IMR-90 (cell line): ENCODE measurements at regions not wholly inside any gene's neighbourhood (a gene's known extent, or its start where the extent isn't known, plus 50 kb on each side); places are given as distances from the start of the nearest gene placed in this dataset.

Experiments used
- ATAC-seq: fragments of 200-7000 bp; cut with Tn5 transposase; 2 replicates; pipeline ENCODE4 v1.9.1; 2020; ENCODE audit warnings: low read depth, mild to moderate bottlenecking, moderate library complexity
- BruUV-seq: library from RNA; stranded (reverse); fragments of 400-500 nt; replicated peaks from 2 replicates; lab custom pipeline; 2021; lab: Mats Ljungman, UMichigan
- CTCF ChIA-PET: fragments of 300-600 bp; formaldehyde crosslinking; extraction: SDS; loops from one replicate; lab custom pipeline; 2021; ENCODE audit warnings: antibody characterized with exemption; lab: Yijun Ruan, JAX
- POLR2A ChIA-PET: fragments of 300-600 bp; sonication (Branson Sonifier 250); formaldehyde crosslinking; loops from one replicate; lab custom pipeline; 2022; ENCODE audit warnings: antibody characterized with exemption; ENCODE audit not compliant: unreplicated experiment; lab: Charles Lee
- DNase-seq: peaks from one replicate; pipeline ENCODE4 v3.0.0; 2013
- H2AFZ ChIP-seq: replicated peaks from 2 replicates; pipeline ENCODE3; 2013; ENCODE audit warnings: low read length, mild to moderate bottlenecking; ENCODE audit not compliant: poor library complexity
- H2AK5ac ChIP-seq: 2 replicates; pipeline ENCODE4 v1.6.1; 2013; ENCODE audit warnings: low read depth, low read length, inconsistent platforms
- H2AK9ac ChIP-seq: replicated peaks from 2 replicates; pipeline ENCODE3; 2013; ENCODE audit warnings: mild to moderate bottlenecking, low read depth, low read length, moderate library complexity; ENCODE audit not compliant: poor library complexity
- H2BK120ac ChIP-seq: 2 replicates; pipeline ENCODE4 v1.6.1; 2013; ENCODE audit warnings: low read depth, low read length, inconsistent platforms
- H2BK15ac ChIP-seq: 3 replicates; pipeline ENCODE4 v1.6.1; 2013; ENCODE audit warnings: low read depth, low read length, inconsistent platforms
- H2BK20ac ChIP-seq: 2 replicates; pipeline ENCODE4 v1.6.1; 2013; ENCODE audit warnings: low read depth, mild to moderate bottlenecking, inconsistent platforms, low read length, moderate library complexity
- H2BK5ac ChIP-seq: 2 replicates; pipeline ENCODE4 v1.6.1; 2013; ENCODE audit warnings: mild to moderate bottlenecking, low read depth, low read length, inconsistent platforms; ENCODE audit not compliant: poor library complexity, severe bottlenecking
- H3K14ac ChIP-seq: replicated peaks from 2 replicates; pipeline ENCODE4 v1.6.1; 2013; ENCODE audit warnings: low read depth, low read length, inconsistent platforms
- H3K18ac ChIP-seq: 2 replicates; pipeline ENCODE4 v1.6.1; 2013; ENCODE audit warnings: low read depth, low read length, control low read depth
- H3K23ac ChIP-seq: 2 replicates; pipeline ENCODE4 v1.6.1; 2013; ENCODE audit warnings: low read depth, low read length, inconsistent platforms
- H3K27ac ChIP-seq: 2 replicates; pipeline ENCODE4 v1.5.1; 2013; ENCODE audit warnings: mild to moderate bottlenecking, control low read depth, low read length; ENCODE audit not compliant: insufficient read depth
- H3K27me3 ChIP-seq: 2 replicates; pipeline ENCODE4 v1.6.1; 2013; ENCODE audit warnings: low read length; ENCODE audit not compliant: control insufficient read depth, insufficient read depth
- H3K36me3 ChIP-seq: 2 replicates; pipeline ENCODE4 v1.6.1; 2013; ENCODE audit warnings: low read length, mixed read lengths; ENCODE audit not compliant: control insufficient read depth, insufficient read depth
- H3K4ac ChIP-seq: 2 replicates; pipeline ENCODE4 v1.6.1; 2013; ENCODE audit warnings: low read depth, low read length, inconsistent platforms
- H3K4me1 ChIP-seq: 2 replicates; pipeline ENCODE4 v1.6.1; 2013; ENCODE audit warnings: low read length, mixed read lengths; ENCODE audit not compliant: control insufficient read depth, insufficient read depth
- H3K4me2 ChIP-seq: 2 replicates; pipeline ENCODE4 v1.6.1; 2013; ENCODE audit warnings: low read depth, mild to moderate bottlenecking, control low read depth, low read length, moderate library complexity
- H3K4me3 ChIP-seq: 2 replicates; pipeline ENCODE4 v1.5.1; 2013; ENCODE audit warnings: low read depth, mild to moderate bottlenecking, control low read depth, low read length, moderate library complexity; ENCODE audit not compliant: insufficient read depth
- H3K56ac ChIP-seq: 2 replicates; pipeline ENCODE4 v1.6.1; 2013; ENCODE audit warnings: low read length, inconsistent platforms; ENCODE audit not compliant: insufficient read depth; ENCODE audit errors: extremely low read depth
- H3K79me1 ChIP-seq, 2 experiments: 2 replicates each; pipeline ENCODE4 v1.6.1; 2013; ENCODE audit warnings: low read length in 2 of 2, inconsistent platforms in 1 of 2, low read depth in 1 of 2
- H3K9ac ChIP-seq: 2 replicates; pipeline ENCODE4 v1.6.1; 2013; ENCODE audit warnings: low read depth, low read length, control low read depth
- H3K9me1 ChIP-seq: 2 replicates; pipeline ENCODE4 v1.6.1; 2013; ENCODE audit warnings: low read length, inconsistent platforms; ENCODE audit not compliant: insufficient read depth
- H3K9me3 ChIP-seq: 2 replicates; pipeline ENCODE4 v1.6.1; 2013; ENCODE audit warnings: low read length; ENCODE audit not compliant: control insufficient read depth, insufficient read depth
- H4K20me1 ChIP-seq: 2 replicates; pipeline ENCODE4 v1.6.1; 2013; ENCODE audit warnings: low read length, inconsistent platforms; ENCODE audit not compliant: insufficient read depth
- H4K5ac ChIP-seq: 2 replicates; pipeline ENCODE4 v1.6.1; 2013; ENCODE audit warnings: mild to moderate bottlenecking, low read depth, low read length, control low read depth
- H4K8ac ChIP-seq, 2 experiments: 2 replicates each; pipeline ENCODE4 v1.6.1; 2013; ENCODE audit warnings: low read depth in 2 of 2, low read length in 2 of 2, control low read depth in 1 of 2, inconsistent platforms in 1 of 2
- H4K91ac ChIP-seq: 2 replicates; pipeline ENCODE4 v1.6.1; 2013; ENCODE audit warnings: low read depth, low read length, inconsistent platforms; ENCODE audit not compliant: insufficient read depth
- BHLHE40 ChIP-seq: fragments of 150-350 bp; IDR thresholded peaks from 2 replicates; pipeline ENCODE4 v1.6.1; 2016; ENCODE audit warnings: mild to moderate bottlenecking, low read depth, low read length
- CEBPB ChIP-seq: IDR thresholded peaks from 2 replicates; pipeline ENCODE4 v1.6.1; 2012; ENCODE audit warnings: low read depth, low read length, improper control_type of control experiment
- CHD1 ChIP-seq: IDR thresholded peaks from 2 replicates; pipeline ENCODE4 v1.6.1; 2012; ENCODE audit warnings: low read depth, low read length, improper control_type of control experiment
- FOS ChIP-seq: fragments of 150-350 bp; IDR thresholded peaks from 2 replicates; pipeline ENCODE4 v1.6.1; 2016; ENCODE audit warnings: low read depth, low read length
- MAFK ChIP-seq: IDR thresholded peaks from 2 replicates; pipeline ENCODE4 v1.6.1; 2012; ENCODE audit warnings: low read depth, low read length, improper control_type of control experiment
- MAZ ChIP-seq: IDR thresholded peaks from 2 replicates; pipeline ENCODE4 v1.6.1; 2012; ENCODE audit warnings: low read depth, mild to moderate bottlenecking, low read length, improper control_type of control experiment, moderate library complexity, borderline replicate concordance
- MXI1 ChIP-seq: IDR thresholded peaks from 2 replicates; pipeline ENCODE4 v1.6.1; 2012; ENCODE audit warnings: low read depth, mild to moderate bottlenecking, low read length, moderate library complexity, borderline replicate concordance
- NFE2L2 ChIP-seq: fragments of 150-350 bp; IDR thresholded peaks from 2 replicates; pipeline ENCODE4 v1.6.1; 2016; ENCODE audit warnings: low read depth, mild to moderate bottlenecking, low read length
- POLR2A ChIP-seq: IDR thresholded peaks from 2 replicates; pipeline ENCODE4 v1.6.1; 2012; ENCODE audit warnings: mild to moderate bottlenecking, low read depth, low read length
- RCOR1 ChIP-seq: IDR thresholded peaks from 2 replicates; pipeline ENCODE4 v1.6.1; 2012; ENCODE audit warnings: mild to moderate bottlenecking, low read length, improper control_type of control experiment; ENCODE audit not compliant: insufficient replicate concordance
- RFX5 ChIP-seq: IDR thresholded peaks from 2 replicates; pipeline ENCODE4 v1.8.0; 2012; ENCODE audit warnings: low read depth, mild to moderate bottlenecking, low read length, moderate library complexity
- SMC3 ChIP-seq: fragments of 150-350 bp; IDR thresholded peaks from 2 replicates; pipeline ENCODE4 v1.6.1; 2016; ENCODE audit warnings: low read depth, mild to moderate bottlenecking, antibody characterized with exemption, low read length, moderate library complexity
- WGBS, 2 experiments: methylation state at CpG; one replicate each; pipeline versions ENCODE4 v1.1.5 to v1.1.7; 2013; ENCODE audit warnings: missing lambda C conversion rate in 2 of 2; ENCODE audit not compliant: insufficient read length in 1 of 2; ENCODE audit errors: extremely low coverage in 2 of 2; 5-methylcytosine and 5-hydroxymethylcytosine counted together
- dilution Hi-C: fragments of 300-500 bp; cut with HindIII; formaldehyde crosslinking; loops from one replicate; pipeline ENCODE4 v1.14.3; 2018; ENCODE audit warnings: low sequenced_read_pairs; ENCODE audit not compliant: unreplicated experiment
- in situ Hi-C: fragments of 300-500 bp; cut with MboI; formaldehyde crosslinking; loops from 3 replicates; pipeline ENCODE4 v1.14.3; 2019; ENCODE audit warnings: low sequenced_read_pairs, inconsistent platforms, mixed read lengths
- intact Hi-C: fragments of 100-400 bp; cut with micrococcal nuclease; formaldehyde crosslinking; loops from 2 replicates; pipeline ENCODE4 v1.10.0; 2022
- TF ChIP-seq, protein P1 (sequence below): fragments of 150-350 bp; IDR thresholded peaks from 2 replicates; pipeline ENCODE4 v1.6.1; 2016; ENCODE audit warnings: low read depth, mild to moderate bottlenecking, low read length, moderate library complexity, borderline replicate concordance
- TF ChIP-seq, protein P2 (sequence below): conservative IDR thresholded peaks from 2 replicates; pipeline ENCODE4 v1.5.1; 2012; ENCODE audit warnings: mild to moderate bottlenecking, low read depth, low read length, improper control_type of control experiment
- TF ChIP-seq, protein P3 (sequence below): fragments of 150-350 bp; IDR thresholded peaks from 2 replicates; pipeline ENCODE4 v1.6.1; 2017; ENCODE audit warnings: mild to moderate bottlenecking, antibody characterized with exemption, low read length, low read depth

DNA sequence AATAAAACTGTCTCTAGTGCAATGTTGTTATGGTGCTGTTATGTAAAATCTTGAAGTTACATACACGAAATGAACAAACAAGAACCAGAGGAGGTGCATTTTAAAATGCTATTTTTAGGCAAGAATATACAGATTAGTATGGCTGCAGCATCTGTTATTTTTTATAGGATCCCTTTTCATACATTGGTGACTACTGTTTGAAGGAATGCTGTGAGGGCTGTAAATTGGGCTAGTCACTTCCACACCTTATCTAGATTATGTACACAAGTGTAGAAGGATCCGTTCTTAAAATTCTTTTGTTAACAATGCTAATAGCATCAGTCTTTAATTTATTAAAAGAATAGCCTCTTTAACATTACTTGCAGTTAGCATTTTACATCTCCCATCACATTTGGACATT, 284.3 kb upstream of the MDGA2 start:
- no peak overlapping the region for H2AFZ ChIP-seq
- TF ChIP-seq, protein P1, sequence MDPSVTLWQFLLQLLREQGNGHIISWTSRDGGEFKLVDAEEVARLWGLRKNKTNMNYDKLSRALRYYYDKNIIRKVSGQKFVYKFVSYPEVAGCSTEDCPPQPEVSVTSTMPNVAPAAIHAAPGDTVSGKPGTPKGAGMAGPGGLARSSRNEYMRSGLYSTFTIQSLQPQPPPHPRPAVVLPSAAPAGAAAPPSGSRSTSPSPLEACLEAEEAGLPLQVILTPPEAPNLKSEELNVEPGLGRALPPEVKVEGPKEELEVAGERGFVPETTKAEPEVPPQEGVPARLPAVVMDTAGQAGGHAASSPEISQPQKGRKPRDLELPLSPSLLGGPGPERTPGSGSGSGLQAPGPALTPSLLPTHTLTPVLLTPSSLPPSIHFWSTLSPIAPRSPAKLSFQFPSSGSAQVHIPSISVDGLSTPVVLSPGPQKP = no peak
- TF ChIP-seq POLR2A (no peak), CHD1 (no peak), BHLHE40 (no peak), NFE2L2 (no peak), FOS (no peak), MXI1 (no peak), RCOR1 (no peak), SMC3 (no peak), RFX5 (no peak), MAZ (no peak), CEBPB (no peak), MAFK (no peak)
- TF ChIP-seq, protein P2, sequence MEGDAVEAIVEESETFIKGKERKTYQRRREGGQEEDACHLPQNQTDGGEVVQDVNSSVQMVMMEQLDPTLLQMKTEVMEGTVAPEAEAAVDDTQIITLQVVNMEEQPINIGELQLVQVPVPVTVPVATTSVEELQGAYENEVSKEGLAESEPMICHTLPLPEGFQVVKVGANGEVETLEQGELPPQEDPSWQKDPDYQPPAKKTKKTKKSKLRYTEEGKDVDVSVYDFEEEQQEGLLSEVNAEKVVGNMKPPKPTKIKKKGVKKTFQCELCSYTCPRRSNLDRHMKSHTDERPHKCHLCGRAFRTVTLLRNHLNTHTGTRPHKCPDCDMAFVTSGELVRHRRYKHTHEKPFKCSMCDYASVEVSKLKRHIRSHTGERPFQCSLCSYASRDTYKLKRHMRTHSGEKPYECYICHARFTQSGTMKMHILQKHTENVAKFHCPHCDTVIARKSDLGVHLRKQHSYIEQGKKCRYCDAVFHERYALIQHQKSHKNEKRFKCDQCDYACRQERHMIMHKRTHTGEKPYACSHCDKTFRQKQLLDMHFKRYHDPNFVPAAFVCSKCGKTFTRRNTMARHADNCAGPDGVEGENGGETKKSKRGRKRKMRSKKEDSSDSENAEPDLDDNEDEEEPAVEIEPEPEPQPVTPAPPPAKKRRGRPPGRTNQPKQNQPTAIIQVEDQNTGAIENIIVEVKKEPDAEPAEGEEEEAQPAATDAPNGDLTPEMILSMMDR = no peak
- TF ChIP-seq, protein P3, sequence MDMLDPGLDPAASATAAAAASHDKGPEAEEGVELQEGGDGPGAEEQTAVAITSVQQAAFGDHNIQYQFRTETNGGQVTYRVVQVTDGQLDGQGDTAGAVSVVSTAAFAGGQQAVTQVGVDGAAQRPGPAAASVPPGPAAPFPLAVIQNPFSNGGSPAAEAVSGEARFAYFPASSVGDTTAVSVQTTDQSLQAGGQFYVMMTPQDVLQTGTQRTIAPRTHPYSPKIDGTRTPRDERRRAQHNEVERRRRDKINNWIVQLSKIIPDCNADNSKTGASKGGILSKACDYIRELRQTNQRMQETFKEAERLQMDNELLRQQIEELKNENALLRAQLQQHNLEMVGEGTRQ = no peak
- no peak overlapping the region for H3K23ac ChIP-seq
- no TSS peak for BruUV-seq
- H3K9me1 ChIP-seq = no peaks in the 10 kb centered on the region
- H2BK15ac ChIP-seq = no peak overlapping the region
- H2AK5ac ChIP-seq = no peak overlapping the region
- ATAC-seq (no peak), DNase-seq (no peak)
- in situ Hi-C loops = no loop called here
- ChIA-PET CTCF (no interaction called here), POLR2A (no interaction called here)
- dilution Hi-C loops = no loop called here
- no peak overlapping the region for H3K18ac ChIP-seq
- no peak overlapping the region for H2BK5ac ChIP-seq
- H3K4me3 ChIP-seq = no peak overlapping the region
- no peak overlapping the region for H4K8ac ChIP-seq
- H2AK9ac ChIP-seq = no peak overlapping the region
- no peaks in the 10 kb centered on the region for H4K20me1 ChIP-seq
- intact Hi-C loops = no loop called here
- no CpG with 5 or more reads among the region's 2 CpGs for WGBS, 2 experiments
- no peak overlapping the region for H3K9ac ChIP-seq
- H3K4me1 ChIP-seq = no peaks in the 10 kb centered on the region
- no peak overlapping the region for H3K27ac ChIP-seq
- H3K79me1 ChIP-seq = no peaks in the 10 kb centered on the region
- H4K5ac ChIP-seq = no peak overlapping the region
- no peak overlapping the region for H2BK20ac ChIP-seq
- no peak overlapping the region for H3K4me2 ChIP-seq
- no peak overlapping the region for H4K91ac ChIP-seq
- no peaks in the 10 kb centered on the region for H3K36me3 ChIP-seq
- no peaks in the 10 kb centered on the region for H3K27me3 ChIP-seq
- H2BK120ac ChIP-seq = no peak overlapping the region
- H3K9me3 ChIP-seq = 0 out of 2 replicates have a peak, but pooled peaks cover 2% of the 10 kb centered on the region
- H3K14ac ChIP-seq = no peak overlapping the region
- H3K56ac ChIP-seq = no peak overlapping the region
- no peak overlapping the region for H3K4ac ChIP-seq
